CD14-positive monocyte (primary cell): ENCODE measurements at regions not wholly inside any gene's neighbourhood (a gene's known extent, or its start where the extent isn't known, plus 50 kb on each side); places are given as distances from the start of the nearest gene placed in this dataset.
"Not testable (repeated sequence)": the region's sequence is repeated elsewhere in the genome, so short reads cannot be mapped to it uniquely, and the experiment has no call there.

Experiments
- DNase-seq, 3 donors: peaks; one replicate each; pipeline ENCODE4 v3.0.0-alpha.2; 2011 to 2022
- H2AFZ ChIP-seq: 2 replicates; pipeline ENCODE4 v1.6.0; 2012; ENCODE audit warnings: mild to moderate bottlenecking, low read depth, low read length, inconsistent platforms; ENCODE audit not compliant: insufficient read depth, poor library complexity, severe bottlenecking
- H3K27ac ChIP-seq, 2 donors: 1 replicate in 1 of 2; 2 replicates in 1 of 2; pipeline ENCODE4 v1.5.1; 2012 to 2013; ENCODE audit warnings: low read length in 2 of 2, control low read depth in 1 of 2, inconsistent platforms in 1 of 2, low read depth in 1 of 2, mild to moderate bottlenecking in 1 of 2
- H3K27me3 ChIP-seq, 2 donors: one replicate each; pipeline versions ENCODE4 v1.6.0 to v1.6.1; 2011 to 2013; ENCODE audit warnings: low read length in 2 of 2; ENCODE audit not compliant: control insufficient read depth in 2 of 2, insufficient read depth in 2 of 2
- H3K36me3 ChIP-seq, 2 donors: replicated peaks in 1 of 2; 1 replicate in 1 of 2; 2 replicates in 1 of 2; pipeline versions ENCODE4 v1.5.1 to v1.6.1; 2012 to 2013; ENCODE audit warnings: low read length in 2 of 2, control low read depth in 1 of 2, inconsistent platforms in 1 of 2, mild to moderate bottlenecking in 1 of 2; ENCODE audit not compliant: insufficient read depth in 2 of 2, control insufficient read depth in 1 of 2
- H3K4me1 ChIP-seq, 2 donors: 1 replicate in 1 of 2; 2 replicates in 1 of 2; pipeline versions ENCODE4 v1.5.1 to v1.6.1; 2012 to 2013; ENCODE audit warnings: low read length in 2 of 2, control low read depth in 1 of 2, inconsistent platforms in 1 of 2, mild to moderate bottlenecking in 1 of 2, moderate library complexity in 1 of 2; ENCODE audit not compliant: insufficient read depth in 2 of 2, control insufficient read depth in 1 of 2
- H3K4me2 ChIP-seq: replicated peaks from 2 replicates; pipeline ENCODE3; 2012; ENCODE audit warnings: low read length, moderate library complexity, mild to moderate bottlenecking; ENCODE audit not compliant: poor library complexity, severe bottlenecking; ENCODE audit errors: extremely low read depth
- H3K4me3 ChIP-seq, 3 experiments: fragments of 200-600 bp in 1 of 3; sonication (generic) in 1 of 3; replicated peaks in 1 of 3; 1 replicate in 2 of 3; 2 replicates in 1 of 3; pipeline ENCODE4 v1.5.1; 2011 to 2013; ENCODE audit warnings: low read length in 3 of 3, mild to moderate bottlenecking in 3 of 3, control low read depth in 2 of 3, low read depth in 2 of 3, inconsistent platforms in 1 of 3, moderate library complexity in 1 of 3
- H3K79me2 ChIP-seq: 2 replicates; pipeline ENCODE4 v1.6.0; 2012; ENCODE audit warnings: mild to moderate bottlenecking, control low read depth, inconsistent platforms, low read length, moderate library complexity; ENCODE audit not compliant: insufficient read depth
- H3K9ac ChIP-seq: 2 replicates; pipeline ENCODE4 v1.6.0; 2017; ENCODE audit warnings: low read length, mild to moderate bottlenecking; ENCODE audit not compliant: insufficient read depth, poor library complexity, severe bottlenecking
- H3K9me3 ChIP-seq, 2 donors: replicated peaks in 1 of 2; 1 replicate in 1 of 2; 2 replicates in 1 of 2; pipeline versions ENCODE4 v1.5.1 to v1.6.1; 2012 to 2013; ENCODE audit warnings: low read length in 2 of 2, control low read depth in 1 of 2; ENCODE audit not compliant: control insufficient read depth in 1 of 2, insufficient read depth in 1 of 2
- H4K20me1 ChIP-seq: 2 replicates; pipeline ENCODE4 v1.6.0; 2012; ENCODE audit warnings: mild to moderate bottlenecking, low read length, control low read depth, moderate library complexity; ENCODE audit not compliant: insufficient read depth
- H3K27ac Mint-ChIP-seq, 7 donors: one replicate each; pipeline ENCODE4 v1.8.0; 2020; ENCODE audit warnings: mild to moderate bottlenecking in 7 of 7, mixed read lengths in 7 of 7, moderate library complexity in 6 of 7, inconsistent platforms in 2 of 7
- H3K27me3 Mint-ChIP-seq, 3 donors: one replicate each; pipeline ENCODE4 v1.8.0; 2021 to 2022; ENCODE audit warnings: low read depth in 3 of 3, mild to moderate bottlenecking in 3 of 3, mixed read lengths in 3 of 3, moderate library complexity in 3 of 3, inconsistent platforms in 1 of 3
- H3K36me3 Mint-ChIP-seq, 2 donors: one replicate each; pipeline ENCODE4 v1.8.0; 2020; ENCODE audit warnings: mixed read lengths in 2 of 2, inconsistent platforms in 1 of 2, mild to moderate bottlenecking in 1 of 2
- H3K4me1 Mint-ChIP-seq: one replicate; pipeline ENCODE4 v1.8.0; 2020; ENCODE audit warnings: mild to moderate bottlenecking, mixed read lengths
- H3K4me3 Mint-ChIP-seq, 2 donors: one replicate each; pipeline ENCODE4 v1.8.0; 2020; ENCODE audit warnings: mild to moderate bottlenecking in 2 of 2, mixed read lengths in 2 of 2, moderate library complexity in 1 of 2
- H3K9me3 Mint-ChIP-seq, 7 donors: one replicate each; pipeline ENCODE4 v1.8.0; 2020 to 2022; ENCODE audit warnings: mixed read lengths in 7 of 7, mild to moderate bottlenecking in 6 of 7, moderate library complexity in 6 of 7, inconsistent platforms in 2 of 7
- CTCF ChIP-seq: fragments of 200-600 bp; IDR thresholded peaks from one replicate; pipeline ENCODE4 v1.8.0; 2022; ENCODE audit warnings: antibody characterized with exemption, mild to moderate bottlenecking
- WGBS: methylation state at CpG from one replicate; pipeline ENCODE4 v1.1.5; 2013; ENCODE audit warnings: missing lambda C conversion rate; ENCODE audit not compliant: insufficient coverage; 5-methylcytosine and 5-hydroxymethylcytosine counted together
- intact Hi-C, 2 donors: fragments of 100-400 bp; cut with micrococcal nuclease; formaldehyde crosslinking; loops; one replicate each; pipeline versions ENCODE4 v1.15.0 to v1.15.1; 2023

DNA sequence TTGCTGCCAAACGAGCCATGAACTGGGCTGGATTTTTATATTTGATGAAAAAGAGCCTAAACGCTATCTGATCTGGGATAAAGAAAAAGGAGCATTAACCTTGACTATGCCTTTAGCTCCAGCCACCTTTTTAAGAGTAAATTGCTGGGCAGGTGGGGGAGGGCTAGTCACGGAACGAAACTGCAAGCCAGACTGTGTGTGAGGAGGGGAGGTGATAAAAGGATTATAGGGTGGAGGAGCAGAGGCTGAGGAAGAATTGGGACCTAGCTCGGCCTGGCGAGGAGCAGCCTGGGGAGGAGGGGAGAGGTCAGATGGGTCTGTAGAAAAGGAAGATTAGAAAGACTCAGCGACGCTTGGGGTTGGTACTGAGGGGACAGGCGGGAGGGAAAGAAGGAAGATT is 183.1 kb downstream of the CD83 start:
- H3K9me3 ChIP-seq, H3K27me3 ChIP-seq, H3K36me3 Mint-ChIP-seq, H2AFZ ChIP-seq, H4K20me1 ChIP-seq, intact Hi-C loops, H3K27ac ChIP-seq, H3K4me3 ChIP-seq, H3K36me3 ChIP-seq, H3K27me3 Mint-ChIP-seq, H3K4me1 Mint-ChIP-seq, H3K4me1 ChIP-seq, H3K27ac Mint-ChIP-seq, H3K4me2 ChIP-seq, DNase-seq, H3K4me3 Mint-ChIP-seq, H3K79me2 ChIP-seq, H3K9ac ChIP-seq: not testable (repeated sequence)
- WGBS: no CpG with 5 or more reads among the region's 9 CpGs
- peaks cover 0 to 11% (median 0%) of the 10 kb centered on the region in 7 donors for H3K9me3 Mint-ChIP-seq

DNA sequence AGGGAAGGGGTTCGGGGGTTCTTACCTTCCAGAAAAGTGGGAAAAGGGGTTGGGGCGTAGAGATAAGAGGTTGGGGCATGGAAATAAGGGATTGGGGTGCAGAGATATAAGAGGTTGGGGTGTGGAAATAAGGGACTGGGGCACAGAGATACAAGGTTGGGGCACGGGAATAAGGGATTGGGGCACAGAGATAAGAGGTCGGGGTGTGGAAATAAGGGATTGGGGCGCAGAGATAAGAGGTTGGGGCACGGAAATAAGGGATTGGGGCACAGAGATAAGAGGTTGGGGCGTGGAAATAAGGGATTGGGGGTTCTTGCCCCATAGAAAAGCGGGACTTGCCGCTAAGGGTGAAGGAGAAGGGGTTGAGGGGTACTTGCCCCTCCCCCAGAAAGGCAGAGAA is 183.9 kb downstream of the CD83 start:
- H3K27ac Mint-ChIP-seq, H3K4me1 Mint-ChIP-seq: not testable (repeated sequence)
- 91% methylated on average over 3 of the region's 9 CpGs for WGBS

DNA sequence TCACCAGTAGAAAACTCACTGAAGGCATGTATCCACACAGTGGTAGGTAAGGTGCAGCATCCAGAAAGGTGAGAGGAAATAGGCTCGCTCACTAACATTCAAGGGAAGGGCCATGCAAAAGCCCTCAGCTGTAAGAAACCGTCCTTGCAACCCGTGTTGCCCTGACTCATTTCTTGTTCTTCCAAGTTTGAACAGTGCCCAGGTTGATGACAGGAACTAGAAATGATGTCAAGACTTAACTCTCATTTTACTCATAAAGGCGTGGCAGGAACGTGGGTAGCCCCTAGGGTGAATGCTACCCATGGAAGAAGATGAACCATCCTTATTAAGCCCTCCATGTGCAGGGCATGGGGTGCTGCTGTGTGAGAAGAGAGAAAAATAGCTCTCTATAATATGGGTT is 187.6 kb downstream of the CD83 start:
- no peaks in the 10 kb centered on the region for H3K9me3 ChIP-seq
- H3K79me2 ChIP-seq: no peaks in the 10 kb centered on the region
- H3K9ac ChIP-seq: no peak overlapping the region
- no peaks in the 10 kb centered on the region for H3K36me3 Mint-ChIP-seq
- H3K36me3 ChIP-seq: no peaks in the 10 kb centered on the region
- no peak for TF ChIP-seq CTCF
- no peak for DNase-seq
- H3K9me3 Mint-ChIP-seq: peaks cover 0 to 11% (median 0%) of the 10 kb centered on the region in 7 donors
- no peaks in the 10 kb centered on the region for H3K4me1 ChIP-seq
- H2AFZ ChIP-seq: no peak overlapping the region
- 100% methylated on average over 3 of the region's 5 CpGs for whole genome bisulfite sequencing
- H3K27me3 ChIP-seq: no peaks in the 10 kb centered on the region
- H3K27me3 Mint-ChIP-seq: no peaks in the 10 kb centered on the region
- no peak overlapping the region for H3K4me3 Mint-ChIP-seq
- no peaks in the 10 kb centered on the region for H3K4me1 Mint-ChIP-seq
- intact Hi-C loops: no loop called here
- H4K20me1 ChIP-seq: no peaks in the 10 kb centered on the region
- no peak overlapping the region for H3K27ac ChIP-seq
- no peak overlapping the region for H3K27ac Mint-ChIP-seq
- H3K4me2 ChIP-seq: no peak overlapping the region
- H3K4me3 ChIP-seq: no peak overlapping the region

More for the DNA sequence above, 183.9 kb downstream of the CD83 start:
- intact Hi-C loops, H3K9me3 ChIP-seq, H3K27me3 ChIP-seq, H3K79me2 ChIP-seq, H3K9ac ChIP-seq, H3K4me3 Mint-ChIP-seq, H3K4me1 ChIP-seq, H3K4me2 ChIP-seq, DNase-seq, H3K27me3 Mint-ChIP-seq, H3K4me3 ChIP-seq, H4K20me1 ChIP-seq, H3K27ac ChIP-seq, H3K36me3 ChIP-seq, H2AFZ ChIP-seq, H3K36me3 Mint-ChIP-seq: not testable (repeated sequence)
- peaks cover 0 to 11% (median 0%) of the 10 kb centered on the region in 7 donors for H3K9me3 Mint-ChIP-seq
